ENCODE measurements at regions not wholly inside any gene's neighbourhood (a gene's known extent, or its start where the extent isn't known, plus 50 kb on each side); places are given as distances from the start of the nearest gene placed in this dataset.

- TF ChIP-seq, protein P1, sequence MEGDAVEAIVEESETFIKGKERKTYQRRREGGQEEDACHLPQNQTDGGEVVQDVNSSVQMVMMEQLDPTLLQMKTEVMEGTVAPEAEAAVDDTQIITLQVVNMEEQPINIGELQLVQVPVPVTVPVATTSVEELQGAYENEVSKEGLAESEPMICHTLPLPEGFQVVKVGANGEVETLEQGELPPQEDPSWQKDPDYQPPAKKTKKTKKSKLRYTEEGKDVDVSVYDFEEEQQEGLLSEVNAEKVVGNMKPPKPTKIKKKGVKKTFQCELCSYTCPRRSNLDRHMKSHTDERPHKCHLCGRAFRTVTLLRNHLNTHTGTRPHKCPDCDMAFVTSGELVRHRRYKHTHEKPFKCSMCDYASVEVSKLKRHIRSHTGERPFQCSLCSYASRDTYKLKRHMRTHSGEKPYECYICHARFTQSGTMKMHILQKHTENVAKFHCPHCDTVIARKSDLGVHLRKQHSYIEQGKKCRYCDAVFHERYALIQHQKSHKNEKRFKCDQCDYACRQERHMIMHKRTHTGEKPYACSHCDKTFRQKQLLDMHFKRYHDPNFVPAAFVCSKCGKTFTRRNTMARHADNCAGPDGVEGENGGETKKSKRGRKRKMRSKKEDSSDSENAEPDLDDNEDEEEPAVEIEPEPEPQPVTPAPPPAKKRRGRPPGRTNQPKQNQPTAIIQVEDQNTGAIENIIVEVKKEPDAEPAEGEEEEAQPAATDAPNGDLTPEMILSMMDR (IDR thresholded peaks at IDR 0.05; ENCODE audit: low read depth, low read length): no peak
- H3K4me3 ChIP-seq (ENCODE audit: low read depth, low read length): no peak overlapping the region
- in situ Hi-C loops (cut with HindIII; ENCODE audit: low sequenced_read_pairs): no loop called here
- no peak for DNase-seq (ENCODE audit: low read depth, low spot score)
Observed at GRCh38 chr6:126524811-126525326, 185.0 kb downstream of the CENPW start.

GRCh38 chr6:126526547-126526946 is 186.6 kb downstream of the CENPW start:
- in situ Hi-C loops (cut with HindIII; ENCODE audit: low sequenced_read_pairs): no loop called here
- TF ChIP-seq, protein P1 (IDR thresholded peaks at IDR 0.05; ENCODE audit: low read depth, low read length): no peak
- DNase-seq (ENCODE audit: low read depth, low spot score): no peak
- H3K4me3 ChIP-seq (ENCODE audit: low read depth, low read length): no peak overlapping the region

- TF ChIP-seq, protein P1 (IDR thresholded peaks at IDR 0.05; ENCODE audit: low read depth, low read length): no peak
- in situ Hi-C loops (cut with HindIII; ENCODE audit: low sequenced_read_pairs): no loop called here
- no peak overlapping the region for H3K4me3 ChIP-seq (ENCODE audit: low read depth, low read length)
- DNase-seq (ENCODE audit: low read depth, low spot score): no peak
Observed at GRCh38 chr6:126526996-126527606, 187.2 kb downstream of the CENPW start.

DNA sequence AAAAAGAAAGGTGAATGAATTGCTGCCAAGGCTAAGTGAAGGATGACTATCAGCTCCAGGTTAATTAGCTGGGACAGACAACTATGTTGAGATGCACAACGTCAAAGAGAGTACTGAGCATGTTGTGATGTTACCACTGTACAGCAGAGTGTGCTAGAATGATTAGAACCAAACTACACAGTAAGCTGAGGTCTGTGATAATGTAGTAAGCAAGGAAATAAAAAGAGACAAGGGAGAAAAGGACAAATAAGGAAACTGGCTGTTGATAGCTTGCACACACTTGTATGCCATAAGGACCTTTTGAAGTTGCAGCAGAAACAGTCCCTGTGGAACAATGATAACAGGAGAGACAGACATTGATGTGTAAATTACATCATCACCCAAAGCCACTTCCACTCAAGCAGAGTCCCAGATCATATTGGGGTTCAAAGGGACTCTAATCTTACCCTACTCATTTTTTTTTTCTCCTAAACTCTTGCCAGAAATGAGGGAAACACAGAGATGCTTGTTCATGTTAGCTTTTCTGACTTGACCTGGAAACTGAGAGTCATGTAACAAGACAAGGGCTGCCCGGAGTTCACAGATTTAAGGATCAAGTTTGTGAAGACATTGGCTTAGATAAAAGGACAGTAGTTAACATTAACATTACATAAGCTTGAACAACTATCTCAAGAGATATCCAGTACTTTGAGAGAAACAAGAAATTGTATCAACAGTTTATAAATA is 189.9 kb downstream of the CENPW start:
- in situ Hi-C loops (cut with HindIII; ENCODE audit: low sequenced_read_pairs): no loop called here
- H3K4me3 ChIP-seq (ENCODE audit: low read depth, low read length): no peak overlapping the region
- DNase-seq (ENCODE audit: low read depth, low spot score): no peak
- TF ChIP-seq, protein P1 (IDR thresholded peaks at IDR 0.05; ENCODE audit: low read depth, low read length): no peak

DNA sequence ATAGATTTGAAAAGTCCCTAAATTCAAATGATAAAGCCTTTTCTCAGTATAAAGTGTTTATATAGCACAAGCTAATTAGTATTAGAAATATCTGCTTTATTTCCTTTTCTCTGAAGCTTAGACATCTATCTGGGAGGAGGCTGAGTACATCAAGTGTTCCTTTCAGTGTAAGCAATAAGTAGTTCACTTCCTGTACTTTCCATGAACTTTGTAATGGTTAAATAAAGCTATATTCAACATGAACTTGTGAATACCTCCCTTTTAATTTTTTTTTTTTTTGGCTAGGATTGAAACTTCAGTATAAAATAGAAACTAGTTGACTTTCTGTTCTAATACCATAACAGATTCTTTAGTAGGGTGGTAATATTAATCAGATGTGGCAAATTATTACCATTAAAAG is 190.9 kb downstream of the CENPW start:
- H3K4me3 ChIP-seq (ENCODE audit: low read depth, low read length): no peak overlapping the region
- TF ChIP-seq, protein P1 (IDR thresholded peaks at IDR 0.05; ENCODE audit: low read depth, low read length): no peak
- in situ Hi-C loops (cut with HindIII; ENCODE audit: low sequenced_read_pairs): no loop called here
- DNase-seq (ENCODE audit: low read depth, low spot score): peak; percentile 10

DNA sequence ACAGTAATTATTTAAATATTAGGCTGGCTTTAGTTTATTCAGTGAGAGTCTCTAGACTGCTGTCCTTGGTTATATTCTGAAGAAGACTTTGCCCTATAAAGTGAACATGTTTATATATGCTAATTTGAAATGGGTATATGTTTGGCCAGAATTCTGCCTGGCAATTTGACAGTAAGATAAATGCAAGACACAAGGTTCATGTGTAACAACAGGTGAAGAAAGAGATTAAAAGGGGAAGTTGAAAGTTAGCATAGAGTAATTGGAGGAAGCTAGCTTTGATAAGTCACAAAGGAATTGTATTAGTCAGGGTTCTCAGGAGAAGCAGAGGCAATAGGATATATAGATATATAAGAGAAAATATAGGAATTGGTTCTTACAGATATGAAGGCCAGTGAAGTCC is 191.4 kb downstream of the CENPW start:
- H3K4me3 ChIP-seq (ENCODE audit: low read depth, low read length): no peak overlapping the region
- in situ Hi-C loops (cut with HindIII; ENCODE audit: low sequenced_read_pairs): no loop called here
- DNase-seq (ENCODE audit: low read depth, low spot score): no peak
- TF ChIP-seq, protein P1 (IDR thresholded peaks at IDR 0.05; ENCODE audit: low read depth, low read length): no peak

All from astrocyte of the spinal cord (primary cell).